ENCODE measurements at regions not wholly inside any gene's neighbourhood (a gene's known extent, or its start where the extent isn't known, plus 50 kb on each side); places are given as distances from the start of the nearest gene placed in this dataset.

DNA sequence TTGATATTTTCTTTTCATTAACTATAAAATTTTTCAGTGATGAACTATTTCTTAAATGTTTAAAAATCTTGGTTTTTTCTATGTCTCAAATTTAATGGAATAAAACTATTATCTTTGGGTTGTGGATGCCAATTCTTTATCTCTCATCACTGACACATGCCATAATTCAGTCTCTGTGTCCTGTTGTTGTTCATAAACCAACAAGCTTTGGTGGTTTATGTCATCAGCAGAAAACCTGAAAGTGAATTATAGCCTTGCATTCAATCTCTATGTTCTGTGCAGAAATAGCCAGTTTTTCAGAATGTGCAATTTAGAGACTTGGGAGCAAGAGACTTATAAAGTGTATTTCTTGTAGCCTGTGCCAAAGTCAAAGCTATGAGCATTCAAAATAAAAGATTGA is 462.6 kb upstream of the ADGRL4 start:
- Histone ChIP-seq H3K27me3 (ENCODE audit: low read length) (no peaks in the 10 kb centered on the region), H3K4me2 (ENCODE audit: low read depth, low read length, poor library complexity, severe bottlenecking) (peak overlapping the region; percentile 47), H3K36me3 (ENCODE audit: low read length) (no peaks in the 10 kb centered on the region), H3K27ac (ENCODE audit: low read depth, low read length) (no peak overlapping the region), H3K79me2 (ENCODE audit: insufficient read depth, low read length) (no peaks in the 10 kb centered on the region), H3K9ac (ENCODE audit: low read length) (0 out of 2 replicates have a peak overlapping the region, but pooled peaks have one; percentile 16), H3K4me3 (ENCODE audit: insufficient read depth, low read length, poor library complexity, severe bottlenecking) (peak overlapping the region; percentile 20), H4K20me1 (ENCODE audit: low read depth, low read length) (no peaks in the 10 kb centered on the region), H3K9me2 (replicated peaks; ENCODE audit: insufficient read depth, low read length) (no peaks in the 10 kb centered on the region), H2AFZ (ENCODE audit: low read depth, low read length, severe bottlenecking) (peak overlapping the region; percentile 77), H3K9me3 (ENCODE audit: insufficient read depth, low read length) (no peaks in the 10 kb centered on the region), H3F3A (ENCODE audit: insufficient read depth) (no peaks in the 10 kb centered on the region)
- TF ChIP-seq EZH2phosphoT487 (conservative IDR thresholded peaks at IDR 0.05; ENCODE audit: low read length) = no peak
- TF ChIP-seq, protein P1, sequence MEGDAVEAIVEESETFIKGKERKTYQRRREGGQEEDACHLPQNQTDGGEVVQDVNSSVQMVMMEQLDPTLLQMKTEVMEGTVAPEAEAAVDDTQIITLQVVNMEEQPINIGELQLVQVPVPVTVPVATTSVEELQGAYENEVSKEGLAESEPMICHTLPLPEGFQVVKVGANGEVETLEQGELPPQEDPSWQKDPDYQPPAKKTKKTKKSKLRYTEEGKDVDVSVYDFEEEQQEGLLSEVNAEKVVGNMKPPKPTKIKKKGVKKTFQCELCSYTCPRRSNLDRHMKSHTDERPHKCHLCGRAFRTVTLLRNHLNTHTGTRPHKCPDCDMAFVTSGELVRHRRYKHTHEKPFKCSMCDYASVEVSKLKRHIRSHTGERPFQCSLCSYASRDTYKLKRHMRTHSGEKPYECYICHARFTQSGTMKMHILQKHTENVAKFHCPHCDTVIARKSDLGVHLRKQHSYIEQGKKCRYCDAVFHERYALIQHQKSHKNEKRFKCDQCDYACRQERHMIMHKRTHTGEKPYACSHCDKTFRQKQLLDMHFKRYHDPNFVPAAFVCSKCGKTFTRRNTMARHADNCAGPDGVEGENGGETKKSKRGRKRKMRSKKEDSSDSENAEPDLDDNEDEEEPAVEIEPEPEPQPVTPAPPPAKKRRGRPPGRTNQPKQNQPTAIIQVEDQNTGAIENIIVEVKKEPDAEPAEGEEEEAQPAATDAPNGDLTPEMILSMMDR (IDR thresholded peaks at IDR 0.05; ENCODE audit: insufficient read depth, low read length, poor library complexity, severe bottlenecking) = no peak

DNA sequence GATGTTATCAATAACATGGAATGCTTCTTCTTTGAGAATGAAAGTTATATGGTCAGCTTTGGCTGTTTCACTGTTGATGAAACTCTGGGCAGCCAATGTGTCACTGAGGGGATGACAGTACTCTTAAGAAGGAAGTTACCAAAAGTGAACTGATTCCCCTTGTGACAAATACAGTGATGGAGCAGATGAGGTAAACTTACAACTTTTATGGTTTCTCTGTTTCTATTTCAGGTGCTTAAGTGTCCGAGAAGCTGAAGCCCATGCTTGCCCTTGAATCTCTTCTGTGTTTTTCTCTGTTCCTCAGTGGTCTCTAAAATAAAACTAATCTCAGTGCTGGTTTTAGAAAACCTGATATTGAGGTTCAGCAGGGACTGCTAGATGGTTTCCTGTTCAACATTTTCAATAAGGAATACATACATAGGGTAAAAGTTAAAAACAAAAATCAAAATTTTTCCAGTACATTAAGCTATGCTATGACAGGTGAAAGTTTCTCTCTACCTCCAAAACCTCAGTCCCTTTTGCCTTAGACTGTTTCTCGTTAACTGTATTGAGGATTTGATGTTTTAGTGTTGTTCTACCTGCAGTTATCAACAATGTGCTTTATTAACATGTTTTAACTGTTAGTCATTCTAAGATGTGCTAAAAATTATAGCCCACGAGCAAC is 454.4 kb upstream of the ADGRL4 start:
- Histone ChIP-seq H3K27me3 (ENCODE audit: low read length) (no peaks in the 10 kb centered on the region), H3K79me2 (ENCODE audit: insufficient read depth, low read length) (no peaks in the 10 kb centered on the region), H3K9me2 (replicated peaks; ENCODE audit: insufficient read depth, low read length) (no peaks in the 10 kb centered on the region), H3K36me3 (ENCODE audit: low read length) (no peaks in the 10 kb centered on the region), H3K9ac (ENCODE audit: low read length) (no peak overlapping the region), H2AFZ (ENCODE audit: low read depth, low read length, severe bottlenecking) (peak overlapping the region; percentile 56), H3K9me3 (ENCODE audit: insufficient read depth, low read length) (no peaks in the 10 kb centered on the region; the same call in 1 of the 2 replicates), H3F3A (ENCODE audit: insufficient read depth) (no peaks in the 10 kb centered on the region), H3K27ac (ENCODE audit: low read depth, low read length) (no peak overlapping the region), H4K20me1 (ENCODE audit: low read depth, low read length) (no peaks in the 10 kb centered on the region), H3K4me3 (ENCODE audit: insufficient read depth, low read length, poor library complexity, severe bottlenecking) (no peak overlapping the region), H3K4me2 (ENCODE audit: low read depth, low read length, poor library complexity, severe bottlenecking) (no peak overlapping the region)
- TF ChIP-seq, protein P1 (IDR thresholded peaks at IDR 0.05; ENCODE audit: insufficient read depth, low read length, poor library complexity, severe bottlenecking) = no peak
- TF ChIP-seq EZH2phosphoT487 (conservative IDR thresholded peaks at IDR 0.05; ENCODE audit: low read length) = no peak

DNA sequence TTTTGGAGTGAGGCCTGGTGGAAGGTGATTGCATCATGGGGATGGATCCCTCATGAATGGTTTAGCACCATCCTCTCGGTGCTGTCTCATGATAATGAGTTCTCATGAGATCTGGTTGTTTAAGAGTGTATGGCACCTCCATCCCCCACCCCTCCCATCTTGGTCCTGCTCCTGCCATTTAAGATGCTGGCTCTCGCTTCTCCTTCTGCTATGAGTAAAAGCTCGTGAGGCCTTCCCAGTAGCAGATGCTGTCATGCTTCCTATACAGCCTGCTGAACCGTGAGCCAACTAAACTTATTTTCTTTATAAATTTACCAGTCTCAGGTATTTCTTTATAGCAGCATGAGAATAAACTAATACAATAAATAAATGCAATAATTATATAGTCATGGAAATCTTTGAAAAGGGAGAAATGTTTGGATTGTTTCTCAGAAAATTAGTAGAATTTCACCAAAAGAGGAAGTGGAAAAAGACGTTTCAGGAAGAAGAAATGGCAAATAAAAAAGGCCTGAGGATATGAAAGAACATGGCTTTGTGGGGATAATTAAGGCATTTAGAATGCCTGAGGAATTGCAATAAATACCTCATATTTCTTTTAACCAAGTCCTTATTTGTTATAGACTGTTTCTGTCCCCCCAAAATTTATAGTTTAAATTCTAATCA is 451.2 kb upstream of the ADGRL4 start:
- no peak overlapping the region for H3K4me2 ChIP-seq (ENCODE audit: low read depth, low read length, poor library complexity, severe bottlenecking)
- no peaks in the 10 kb centered on the region for H3K36me3 ChIP-seq (ENCODE audit: low read length)
- no peaks in the 10 kb centered on the region for H3F3A ChIP-seq (ENCODE audit: insufficient read depth)
- TF ChIP-seq EZH2phosphoT487 (conservative IDR thresholded peaks at IDR 0.05; ENCODE audit: low read length) = no peak
- no peaks in the 10 kb centered on the region for H3K9me2 ChIP-seq (replicated peaks; ENCODE audit: insufficient read depth, low read length)
- H3K4me3 ChIP-seq (ENCODE audit: insufficient read depth, low read length, poor library complexity, severe bottlenecking) = no peak overlapping the region
- no peak overlapping the region for H3K27ac ChIP-seq (ENCODE audit: low read depth, low read length)
- H4K20me1 ChIP-seq (ENCODE audit: low read depth, low read length) = no peaks in the 10 kb centered on the region
- no peaks in the 10 kb centered on the region for H3K27me3 ChIP-seq (ENCODE audit: low read length)
- H3K9me3 ChIP-seq (ENCODE audit: insufficient read depth, low read length) = no peaks in the 10 kb centered on the region; the same call in 1 of the 2 replicates
- no peaks in the 10 kb centered on the region for H3K79me2 ChIP-seq (ENCODE audit: insufficient read depth, low read length)
- H2AFZ ChIP-seq (ENCODE audit: low read depth, low read length, severe bottlenecking) = no peak overlapping the region
- no peak overlapping the region for H3K9ac ChIP-seq (ENCODE audit: low read length)

DNA sequence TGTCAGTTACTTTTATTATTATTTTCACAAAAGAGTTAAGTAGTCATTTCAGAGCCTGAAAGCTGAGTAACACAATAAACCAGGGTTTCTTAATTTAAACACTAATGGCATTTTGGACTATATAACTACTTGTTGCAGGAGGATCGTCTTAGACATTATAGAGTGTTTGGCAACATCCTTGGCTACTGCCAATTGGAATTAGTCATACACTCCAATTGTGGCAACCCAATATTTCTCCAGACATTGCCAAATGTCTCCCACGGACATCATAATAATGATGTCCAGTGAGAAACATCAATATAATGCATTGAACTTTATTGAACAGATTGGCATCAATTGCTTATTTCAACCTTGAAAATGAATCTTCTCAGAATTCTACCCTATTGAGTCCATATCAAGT is 441.9 kb upstream of the ADGRL4 start:
- TF ChIP-seq, protein P1 (IDR thresholded peaks at IDR 0.05; ENCODE audit: insufficient read depth, low read length, poor library complexity, severe bottlenecking) = no peak
- TF ChIP-seq EZH2phosphoT487 (conservative IDR thresholded peaks at IDR 0.05; ENCODE audit: low read length) = no peak
- Histone ChIP-seq H3K4me3 (ENCODE audit: insufficient read depth, low read length, poor library complexity, severe bottlenecking) (no peak overlapping the region), H3K27me3 (ENCODE audit: low read length) (no peaks in the 10 kb centered on the region), H3K36me3 (ENCODE audit: low read length) (no peaks in the 10 kb centered on the region), H2AFZ (ENCODE audit: low read depth, low read length, severe bottlenecking) (no peak overlapping the region), H4K20me1 (ENCODE audit: low read depth, low read length) (no peaks in the 10 kb centered on the region), H3K27ac (ENCODE audit: low read depth, low read length) (no peak overlapping the region), H3K79me2 (ENCODE audit: insufficient read depth, low read length) (no peaks in the 10 kb centered on the region), H3K9me2 (replicated peaks; ENCODE audit: insufficient read depth, low read length) (no peaks in the 10 kb centered on the region), H3K9ac (ENCODE audit: low read length) (no peak overlapping the region), H3K9me3 (ENCODE audit: insufficient read depth, low read length) (no peaks in the 10 kb centered on the region), H3F3A (ENCODE audit: insufficient read depth) (no peaks in the 10 kb centered on the region), H3K4me2 (ENCODE audit: low read depth, low read length, poor library complexity, severe bottlenecking) (no peak overlapping the region)

Data from SU-DHL-6 (cell line).